PFSK-1 (cell line): ENCODE measurements at regions not wholly inside any gene's neighbourhood (a gene's known extent, or its start where the extent isn't known, plus 50 kb on each side); places are given as distances from the start of the nearest gene placed in this dataset.

Source experiments
- POLR2AphosphoS5 ChIP-seq: IDR thresholded peaks from 2 replicates; pipeline ENCODE4 v1.6.1; 2012; ENCODE audit warnings: low read depth, mild to moderate bottlenecking, control low read depth, low read length, moderate library complexity
- REST ChIP-seq, 2 experiments: IDR thresholded peaks; 2 replicates each; pipeline versions ENCODE4 v1.6.1 to v1.8.0; 2011 to 2012; ENCODE audit warnings: low read depth in 2 of 2, low read length in 2 of 2, control low read depth in 1 of 2, inconsistent platforms in 1 of 2, mild to moderate bottlenecking in 1 of 2, moderate library complexity in 1 of 2; ENCODE audit not compliant: insufficient read depth in 1 of 2
- SIN3A ChIP-seq: IDR thresholded peaks from 2 replicates; pipeline ENCODE4 v1.6.1; 2012; ENCODE audit warnings: mild to moderate bottlenecking, low read length, moderate library complexity, borderline replicate concordance; ENCODE audit not compliant: insufficient read depth
- TAF1 ChIP-seq: IDR thresholded peaks from 2 replicates; pipeline ENCODE4 v1.6.1; 2012; ENCODE audit warnings: low read length, control low read depth, borderline replicate concordance; ENCODE audit not compliant: insufficient read depth

GRCh38 chr3:168884353-168884903 is 779.1 kb downstream of the MECOM start:
- no peak for TF ChIP-seq REST (IDR thresholded peaks at IDR 0.05; ENCODE audit: insufficient read depth in 1 of 2, low read depth in 2 of 2, low read length in 2 of 2)
- TF ChIP-seq SIN3A, result no peak
- TF ChIP-seq POLR2AphosphoS5, result no peak
- TF ChIP-seq TAF1, result no peak
